Hematopoietic multipotent progenitor cell treated with erythropoietin and hydrocortisone succinate and interleukin-3 and kit ligand, for 17 days (in vitro differentiated cells): ENCODE measurements at regions not wholly inside any gene's neighbourhood (a gene's known extent, or its start where the extent isn't known, plus 50 kb on each side); places are given as distances from the start of the nearest gene placed in this dataset.

Experiments used
- DNase-seq: peaks from one replicate; pipeline ENCODE4 v3.0.0-alpha.2; 2015; ENCODE audit warnings: low spot score

- DNase-seq: no peak
Observed at GRCh38 chr3:36192901-36193300, 187.4 kb upstream of the STAC start.

DNA sequence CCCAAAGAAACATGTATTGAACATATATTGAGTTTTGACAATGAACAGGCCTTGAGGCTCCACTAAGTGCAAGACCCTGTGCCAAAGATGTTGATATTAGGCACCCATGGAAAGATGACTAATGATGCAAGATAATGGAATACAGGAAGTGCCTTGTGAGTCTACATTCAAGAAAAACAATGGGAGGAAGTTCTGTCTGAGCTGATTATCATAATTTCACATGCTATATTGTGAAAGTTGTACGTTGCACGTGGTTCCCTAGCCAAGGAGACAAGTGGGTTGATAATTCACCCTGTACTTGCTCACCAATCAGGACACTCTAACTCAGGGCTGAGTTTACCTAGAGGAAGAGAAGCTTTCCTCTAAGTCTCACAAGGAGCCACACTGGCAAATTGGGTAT lies 186.9 kb upstream of the STAC start:
- DNase-seq: no peak

- no peak for DNase-seq
Observed at GRCh38 chr3:36196058-36196457, 184.2 kb upstream of the STAC start.

DNA sequence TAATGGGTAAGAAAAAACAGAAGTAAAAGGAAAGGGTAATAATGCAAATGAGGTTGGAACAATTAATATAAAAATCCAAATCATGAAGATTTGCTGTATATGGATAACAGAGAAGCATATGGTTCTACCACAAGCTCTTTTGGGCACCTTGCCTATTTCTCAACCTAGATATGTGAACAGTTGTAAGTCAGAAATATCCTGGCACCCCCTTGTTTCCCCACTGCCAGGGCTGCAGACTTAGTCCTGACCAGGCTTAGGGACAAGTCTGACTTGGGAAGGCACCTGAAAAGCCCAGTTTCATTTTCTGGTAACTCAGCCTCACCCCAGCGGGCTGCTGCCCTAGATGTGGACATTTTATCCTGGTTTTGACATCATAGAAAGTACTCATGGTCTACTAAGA lies 183.2 kb upstream of the STAC start:
- no peak for DNase-seq

- no peak for DNase-seq
Observed at GRCh38 chr3:36201546-36201945, 178.8 kb upstream of the STAC start.

- no peak for DNase-seq
Observed at GRCh38 chr3:36206956-36207580, 173.2 kb upstream of the STAC start.

DNA sequence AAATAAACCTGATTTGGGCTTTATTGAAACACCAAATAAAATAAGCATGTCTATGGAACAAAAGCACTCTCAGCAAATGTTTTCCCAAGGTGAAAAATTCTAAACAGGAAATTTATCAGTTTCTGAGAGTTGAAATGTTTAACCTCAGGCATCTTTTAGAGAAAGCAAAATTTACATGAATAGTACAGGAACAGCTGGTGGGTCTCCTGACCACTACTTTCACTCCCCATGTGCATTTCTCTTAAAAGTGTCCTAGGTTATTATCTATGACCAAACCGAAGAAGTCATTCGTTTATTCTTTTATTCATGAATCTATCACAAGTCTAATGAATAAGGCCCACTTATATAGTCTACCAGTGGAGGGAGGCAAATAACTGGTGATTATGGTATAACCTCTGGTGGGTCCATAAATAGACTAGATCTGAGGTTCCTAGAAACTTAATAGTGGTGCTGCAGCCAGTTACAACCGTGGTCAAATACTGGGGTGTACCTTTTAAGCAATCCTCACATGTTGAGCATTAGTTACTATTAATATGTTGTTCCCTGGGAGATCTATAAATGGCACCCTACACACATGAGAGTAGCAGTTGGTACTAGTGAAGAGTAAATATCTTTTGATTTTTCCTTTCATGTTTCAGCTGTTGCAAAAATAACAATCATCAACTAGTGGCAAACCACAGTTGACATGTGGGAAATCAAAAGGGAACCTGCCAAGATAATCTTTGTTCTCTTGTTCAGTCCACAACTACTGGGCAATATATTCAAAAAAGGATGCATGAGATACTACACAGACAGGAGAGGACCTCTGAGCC lies 169.3 kb upstream of the STAC start:
- no peak for DNase-seq

DNA sequence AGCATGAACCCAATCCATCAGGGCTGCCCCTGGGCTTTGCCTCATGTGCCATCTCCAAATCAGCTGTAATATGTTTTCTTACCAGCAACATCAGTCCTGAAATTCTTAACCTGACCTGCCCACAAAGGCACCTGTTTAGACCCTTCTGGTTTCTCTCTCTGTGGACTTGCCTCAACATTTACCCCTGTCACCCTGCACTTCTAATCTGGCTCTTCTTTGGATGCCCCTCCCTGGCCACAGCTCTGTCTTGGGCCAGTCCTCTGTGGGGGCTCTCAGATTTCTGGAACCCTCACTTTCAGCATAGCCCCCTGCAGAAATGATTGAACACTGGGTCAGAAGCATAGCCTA lies 168.7 kb upstream of the STAC start:
- no peak for DNase-seq

DNA sequence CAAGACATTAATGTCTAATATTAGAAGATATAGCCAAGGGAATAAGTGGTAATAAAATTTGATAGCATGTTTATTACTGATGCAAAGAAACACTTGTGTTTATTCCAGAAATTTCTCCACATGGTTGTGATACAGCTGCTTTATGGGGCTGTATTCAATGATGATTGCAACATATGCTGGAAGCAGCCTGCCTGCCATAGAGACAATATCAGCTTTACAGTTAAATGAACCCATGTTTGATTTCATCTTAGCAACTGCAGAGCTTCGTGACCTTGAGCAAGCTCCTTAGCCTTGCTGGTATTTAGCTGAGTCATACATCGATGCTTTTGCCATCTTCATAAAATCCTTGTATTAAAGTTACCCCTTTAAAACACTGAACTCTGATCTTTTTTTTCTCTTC lies 168.1 kb upstream of the STAC start:
- DNase-seq: no peak

- no peak for DNase-seq
Observed at GRCh38 chr3:36214460-36214859, 165.8 kb upstream of the STAC start.

DNA sequence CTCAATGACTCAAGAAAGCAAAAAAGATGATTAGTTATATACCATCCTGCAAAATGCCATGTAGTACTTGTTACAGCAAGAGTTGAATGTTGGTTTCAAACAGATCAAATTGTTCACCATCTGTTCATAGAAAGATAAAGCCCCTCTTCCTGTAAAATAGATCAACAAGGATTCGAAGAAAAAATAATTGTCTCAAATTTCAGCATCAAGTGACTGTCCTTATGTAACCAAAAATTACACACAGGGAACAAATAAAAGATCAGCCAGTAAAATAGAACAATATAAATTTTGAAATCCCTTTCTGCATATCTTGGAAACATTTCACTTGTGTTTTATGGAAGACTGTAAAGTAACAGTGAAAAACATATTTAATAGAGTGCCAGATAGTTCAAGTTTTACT lies 165.1 kb upstream of the STAC start:
- DNase-seq: no peak

DNA sequence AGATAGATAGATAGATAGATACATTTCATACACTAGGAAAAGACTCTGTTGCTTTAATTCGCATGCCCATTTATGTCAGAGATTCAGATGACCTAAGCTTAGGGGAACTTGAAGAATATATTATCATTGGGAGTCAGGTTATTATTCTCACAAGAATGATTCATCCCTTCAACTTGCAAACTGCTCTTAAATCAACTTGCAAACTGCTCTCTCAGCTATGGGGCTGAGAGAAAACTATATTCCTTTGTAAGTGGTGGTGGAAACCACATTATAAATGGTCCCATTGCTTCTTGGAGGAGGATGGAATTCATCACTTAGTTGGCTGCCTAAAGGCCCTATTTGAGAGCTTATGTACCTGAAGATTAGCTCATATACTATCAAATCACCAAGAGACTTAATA lies 160.9 kb upstream of the STAC start:
- no peak for DNase-seq

- DNase-seq: no peak
Observed at GRCh38 chr3:36220173-36220572, 160.1 kb upstream of the STAC start.

DNA sequence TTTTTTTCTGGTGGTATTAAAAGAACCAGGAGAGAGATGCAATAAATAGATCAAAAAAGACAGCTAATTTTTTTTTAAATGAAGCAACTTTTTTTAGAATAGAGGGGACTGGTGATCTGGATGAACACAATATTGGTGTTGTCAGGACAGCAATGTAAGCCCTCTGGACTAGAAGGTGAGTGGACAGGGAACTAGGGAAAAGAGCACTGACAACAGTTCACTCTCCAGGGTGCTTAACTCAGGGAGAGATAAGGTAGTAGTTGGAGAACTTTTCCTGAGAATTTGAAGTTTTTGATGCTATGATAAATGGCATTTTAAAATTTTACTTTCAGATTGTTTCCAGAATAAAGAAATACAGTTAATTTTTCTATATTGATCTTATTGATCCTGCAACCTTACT lies 158.3 kb upstream of the STAC start:
- DNase-seq: no peak

DNA sequence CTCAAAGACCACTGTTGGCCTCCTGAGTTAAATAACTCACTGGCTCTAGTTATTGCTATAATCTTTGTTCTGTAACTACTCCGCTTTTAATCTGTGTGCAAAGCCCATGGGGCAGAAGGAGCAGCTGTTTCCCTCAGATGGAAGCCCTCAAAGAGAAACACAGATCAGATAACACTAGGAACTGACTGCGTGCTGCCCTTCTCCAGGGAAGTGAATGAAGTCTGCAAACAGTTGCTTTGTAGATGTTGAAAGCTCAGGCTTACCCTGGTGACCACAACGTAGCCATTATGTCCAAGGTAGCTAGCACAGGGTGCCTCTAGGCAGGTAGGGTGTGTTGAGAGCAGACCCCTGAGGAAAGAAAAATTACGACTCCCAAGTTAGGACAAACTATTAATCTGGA lies 152.3 kb upstream of the STAC start:
- DNase-seq: no peak

- DNase-seq: no peak
Observed at GRCh38 chr3:36229496-36229895, 150.8 kb upstream of the STAC start.

GRCh38 chr3:36232797-36233489 lies 147.4 kb upstream of the STAC start:
- no peak for DNase-seq

DNA sequence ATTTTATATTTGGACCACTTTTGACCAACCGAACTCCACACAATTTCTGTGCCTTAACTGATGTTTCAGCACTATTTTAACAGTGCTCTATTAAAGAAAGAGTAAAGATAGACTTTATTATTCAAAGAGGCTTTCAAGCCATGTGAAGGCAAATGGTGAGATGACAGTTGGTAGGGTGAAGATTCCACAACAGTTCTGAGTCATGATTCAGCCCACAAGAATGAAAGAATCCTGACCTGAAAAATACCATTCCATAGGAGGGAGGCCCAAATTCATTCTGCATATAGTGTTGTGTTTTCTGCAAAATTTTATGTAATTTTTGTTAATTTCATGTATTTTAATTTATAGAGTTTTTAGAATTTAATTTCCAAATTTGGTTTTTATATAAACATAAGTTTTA lies 135.6 kb upstream of the STAC start:
- no peak for DNase-seq

DNA sequence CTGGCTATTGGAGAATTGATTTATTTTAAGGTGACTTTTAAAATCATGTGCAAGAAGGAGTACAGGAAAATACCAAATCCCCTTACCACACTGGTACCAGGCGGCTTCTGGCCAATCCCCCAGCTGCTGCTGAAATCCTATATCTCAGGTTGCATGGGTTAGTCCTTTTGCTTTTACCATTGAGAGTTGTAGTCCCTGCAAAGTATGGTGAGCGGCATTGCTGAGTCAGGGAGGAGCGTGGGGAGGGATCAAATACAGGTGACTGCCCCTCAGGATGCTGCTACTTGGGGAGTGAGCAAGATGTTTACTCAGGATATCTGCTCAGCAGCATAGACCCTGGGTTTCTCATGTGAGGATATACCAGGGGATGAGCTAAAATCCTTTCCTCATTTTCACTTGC lies 131.9 kb upstream of the STAC start:
- no peak for DNase-seq

DNA sequence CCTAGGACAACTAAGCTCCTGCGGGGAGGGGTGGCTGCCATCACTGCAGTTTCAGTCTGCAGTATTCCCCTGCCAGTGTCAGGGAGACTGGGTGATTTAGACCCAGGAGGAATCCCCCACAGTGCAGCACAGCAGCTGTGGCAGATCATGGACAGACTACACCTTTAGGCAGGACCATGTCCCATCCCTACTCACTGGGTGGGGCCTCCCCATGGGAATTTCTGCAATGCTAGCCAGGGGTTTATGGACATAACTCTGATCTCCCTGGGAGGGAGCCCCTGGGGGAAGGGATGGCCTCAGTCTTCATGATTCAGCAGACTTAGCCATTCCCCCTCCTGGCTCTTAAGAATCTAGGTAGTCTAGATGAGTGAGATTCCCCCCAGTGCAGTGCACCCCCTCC lies 130.1 kb upstream of the STAC start:
- no peak for DNase-seq

DNA sequence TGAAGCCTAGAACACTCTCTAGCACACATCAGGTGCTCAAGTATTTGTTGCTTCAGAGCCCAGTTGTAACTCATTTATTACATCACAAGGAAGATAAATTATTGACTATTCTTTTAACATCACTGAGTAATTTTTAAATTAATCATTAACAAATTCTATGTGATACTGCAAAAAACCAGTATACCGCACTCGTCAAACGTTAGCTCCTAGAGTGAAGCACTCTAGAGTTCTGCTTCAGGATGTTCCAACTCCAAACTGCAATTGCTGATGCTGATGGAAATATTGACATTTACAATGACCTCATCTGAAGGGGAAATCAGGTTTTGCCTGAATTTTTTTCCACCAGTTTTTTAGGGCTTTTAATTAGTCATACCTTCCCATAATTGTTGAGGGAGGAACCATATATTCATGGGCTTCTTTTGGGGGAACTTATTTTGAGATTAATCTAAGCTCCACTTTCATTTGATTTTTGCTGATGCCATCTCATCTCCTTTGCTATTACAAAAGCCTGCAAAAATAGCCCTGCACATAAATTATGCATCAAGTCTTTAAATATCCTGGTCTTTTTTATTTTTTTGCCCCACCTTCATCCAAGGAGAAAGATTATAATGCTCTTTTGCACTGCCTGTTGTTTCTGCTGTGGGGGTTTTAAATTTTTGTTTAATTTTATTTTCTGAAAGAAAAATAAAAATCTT lies 123.0 kb upstream of the STAC start:
- DNase-seq: no peak

DNA sequence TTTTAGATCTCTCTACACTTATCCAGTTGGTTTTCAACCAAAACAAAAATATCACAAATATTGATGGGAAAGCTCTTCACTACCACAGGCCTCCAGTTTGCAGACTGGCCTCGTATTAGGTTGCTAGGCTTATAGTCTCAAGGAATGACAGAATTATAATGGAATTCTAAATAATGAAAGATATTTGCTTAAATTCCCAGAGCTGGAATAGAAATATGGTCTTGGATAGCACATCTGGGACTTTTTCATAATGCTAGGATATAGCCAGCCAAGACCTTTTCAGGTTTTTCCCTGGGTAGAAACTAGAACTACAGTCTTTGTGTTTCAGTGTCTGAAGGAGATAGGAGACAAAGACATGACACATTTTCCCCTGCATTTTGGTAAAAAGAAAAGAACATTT lies 121.9 kb upstream of the STAC start:
- DNase-seq: no peak

GRCh38 chr3:36259580-36259979 lies 120.7 kb upstream of the STAC start:
- no peak for DNase-seq
